HAP-1 (cell line): ENCODE measurements at regions not wholly inside any gene's neighbourhood (a gene's known extent, or its start where the extent isn't known, plus 50 kb on each side); places are given as distances from the start of the nearest gene placed in this dataset.

Source experiments
- DNase-seq, 2 experiments: peaks; one replicate each; pipeline ENCODE4 v3.0.0-alpha.2; 2016 to 2020; ENCODE audit warnings: low spot score in 2 of 2
- H3K27me3 ChIP-seq: fragments of 250-450 bp; sonication (Bioruptor Pico); 2 replicates; pipeline ENCODE4 v1.5.1; 2020; ENCODE audit warnings: low read depth, mild to moderate bottlenecking, moderate library complexity
- H3K36me3 ChIP-seq: fragments of 250-450 bp; sonication (Bioruptor Pico); replicated peaks from 2 replicates; pipeline ENCODE4 v1.5.1; 2020; ENCODE audit warnings: mild to moderate bottlenecking
- H3K4me1 ChIP-seq: fragments of 250-450 bp; sonication (Bioruptor Pico); 2 replicates; pipeline ENCODE4 v1.5.1; 2020; ENCODE audit warnings: mild to moderate bottlenecking
- H3K4me3 ChIP-seq: fragments of 250-450 bp; sonication (Bioruptor Pico); 2 replicates; pipeline ENCODE4 v1.5.1; 2020; ENCODE audit warnings: mild to moderate bottlenecking, moderate library complexity
- H3K9me3 ChIP-seq: fragments of 250-450 bp; sonication (Bioruptor Pico); 2 replicates; pipeline ENCODE4 v1.5.1; 2020; ENCODE audit warnings: mild to moderate bottlenecking, moderate library complexity
- in situ Hi-C: fragments of 300-500 bp; cut with MboI; formaldehyde crosslinking; loops from 3 replicates; pipeline ENCODE4 v1.14.3; 2020; ENCODE audit warnings: low sequenced_read_pairs, inconsistent platforms, mixed read lengths

- H3K9me3 ChIP-seq: no peaks in the 10 kb centered on the region
- no peaks in the 10 kb centered on the region for H3K36me3 ChIP-seq
- in situ Hi-C loops: no loop called here
- no peak overlapping the region for H3K4me3 ChIP-seq
- no peaks in the 10 kb centered on the region for H3K4me1 ChIP-seq
- no peaks in the 10 kb centered on the region for H3K27me3 ChIP-seq
- no peak for DNase-seq
These were observed 155.0 kb upstream of the SLC8A1 start for GRCh38 chr2:40606862-40607261.

- H3K4me3 ChIP-seq: no peak overlapping the region
- H3K27me3 ChIP-seq: no peaks in the 10 kb centered on the region
- no peak for DNase-seq
- H3K9me3 ChIP-seq: no peaks in the 10 kb centered on the region
- in situ Hi-C loops: no loop called here
- no peaks in the 10 kb centered on the region for H3K36me3 ChIP-seq
- no peaks in the 10 kb centered on the region for H3K4me1 ChIP-seq
These were observed 159.3 kb upstream of the SLC8A1 start for GRCh38 chr2:40611196-40611595.

- no peak for DNase-seq
- Histone ChIP-seq H3K36me3 (no peaks in the 10 kb centered on the region), H3K4me1 (no peaks in the 10 kb centered on the region), H3K27me3 (no peaks in the 10 kb centered on the region; the same call in 1 of the 2 replicates), H3K9me3 (no peaks in the 10 kb centered on the region), H3K4me3 (no peak overlapping the region)
- in situ Hi-C loops: no loop called here
These were observed 174.0 kb upstream of the SLC8A1 start for GRCh38 chr2:40625849-40626248.

GRCh38 chr2:40628556-40628955, 176.7 kb upstream of the SLC8A1 start:
- Histone ChIP-seq H3K36me3 (no peaks in the 10 kb centered on the region), H3K27me3 (no peaks in the 10 kb centered on the region; the same call in 1 of the 2 replicates), H3K4me3 (no peak overlapping the region), H3K9me3 (no peaks in the 10 kb centered on the region), H3K4me1 (no peaks in the 10 kb centered on the region)
- in situ Hi-C loops: no loop called here
- no peak for DNase-seq

- Histone ChIP-seq H3K9me3 (no peaks in the 10 kb centered on the region), H3K4me1 (no peaks in the 10 kb centered on the region)
- in situ Hi-C loops: no loop called here
These were observed 178.0 kb upstream of the SLC8A1 start for GRCh38 chr2:40629768-40630434.

DNA sequence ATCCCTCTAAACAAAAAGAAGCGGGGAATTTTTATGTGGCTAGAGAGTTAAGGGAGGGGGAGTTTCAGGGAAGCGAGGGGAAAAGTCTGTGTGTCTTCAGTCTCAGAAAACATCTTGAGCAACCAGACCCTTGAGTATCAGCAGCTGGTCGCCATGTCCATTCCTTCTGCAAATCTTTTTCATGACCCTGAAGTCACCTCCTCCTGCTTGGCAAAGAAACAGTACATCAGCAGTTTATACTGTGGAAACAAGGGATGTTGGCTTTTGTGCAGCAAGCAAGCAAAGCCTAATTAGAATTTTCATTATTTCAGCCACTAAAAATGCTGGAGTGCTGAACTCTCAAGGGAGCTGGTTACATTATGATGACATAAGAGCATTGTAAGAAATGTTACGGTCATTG, 187.4 kb upstream of the SLC8A1 start:
- no peaks in the 10 kb centered on the region for H3K36me3 ChIP-seq
- in situ Hi-C loops: no loop called here
- no peaks in the 10 kb centered on the region for H3K4me1 ChIP-seq
- no peaks in the 10 kb centered on the region for H3K9me3 ChIP-seq
- H3K27me3 ChIP-seq: peaks cover 4% of the 10 kb centered on the region; the same call in 1 of the 2 replicates
- no peak for DNase-seq
- no peak overlapping the region for H3K4me3 ChIP-seq

More at GRCh38 chr2:40629768-40630434, 178.0 kb upstream of the SLC8A1 start:
- Histone ChIP-seq H3K36me3 (no peaks in the 10 kb centered on the region), H3K27me3 (no peaks in the 10 kb centered on the region; the same call in 1 of the 2 replicates), H3K4me3 (no peak overlapping the region)
- no peak for DNase-seq

DNA sequence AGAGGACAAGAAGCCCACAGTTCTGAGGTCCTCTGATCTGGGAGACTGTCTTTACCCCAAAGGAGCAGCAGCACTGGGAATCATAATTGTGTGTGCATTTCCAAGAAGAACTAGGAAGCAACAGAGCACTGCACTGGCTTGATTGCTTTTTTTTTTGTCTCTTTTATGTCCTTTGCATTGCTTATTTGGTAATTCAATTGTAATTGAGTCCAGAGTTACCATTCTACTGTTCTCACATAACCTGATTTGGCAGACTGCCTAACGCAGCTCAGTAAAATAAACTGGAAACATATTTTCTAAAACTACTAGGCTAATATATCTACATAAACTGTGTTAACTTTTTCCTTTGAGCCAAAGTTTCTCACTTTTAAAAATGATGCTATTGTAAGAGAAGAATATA, 190.3 kb upstream of the SLC8A1 start:
- H3K36me3 ChIP-seq: no peaks in the 10 kb centered on the region
- peaks cover 9% of the 10 kb centered on the region for H3K27me3 ChIP-seq
- H3K4me1 ChIP-seq: no peaks in the 10 kb centered on the region
- in situ Hi-C loops: no loop called here
- H3K4me3 ChIP-seq: no peak overlapping the region
- H3K9me3 ChIP-seq: no peaks in the 10 kb centered on the region
- no peak for DNase-seq

GRCh38 chr2:40642726-40643125, 190.8 kb upstream of the SLC8A1 start:
- in situ Hi-C loops: no loop called here
- Histone ChIP-seq H3K27me3 (peaks cover 9% of the 10 kb centered on the region), H3K4me1 (no peaks in the 10 kb centered on the region), H3K36me3 (no peaks in the 10 kb centered on the region), H3K4me3 (no peak overlapping the region), H3K9me3 (no peaks in the 10 kb centered on the region)
- DNase-seq: no peak

DNA sequence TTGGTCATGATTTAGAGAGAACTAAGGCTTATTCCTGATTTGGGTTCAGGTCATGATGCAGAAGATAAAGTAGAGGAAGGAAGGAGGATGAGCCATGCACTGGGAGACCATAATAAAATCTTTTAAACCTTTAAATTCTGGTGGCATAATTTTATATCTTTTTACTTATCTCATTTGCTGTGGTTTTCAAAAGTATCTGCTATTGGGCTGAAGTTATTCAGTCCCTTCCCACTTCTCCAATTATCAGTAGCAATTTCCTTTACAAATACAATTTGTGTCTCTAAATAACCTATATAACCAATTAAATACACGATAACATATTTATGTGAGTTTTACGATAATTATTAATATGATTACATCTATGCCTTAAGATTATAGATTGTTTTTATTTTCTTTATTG, 194.8 kb upstream of the SLC8A1 start:
- Histone ChIP-seq H3K9me3 (no peaks in the 10 kb centered on the region), H3K36me3 (no peaks in the 10 kb centered on the region)
- in situ Hi-C loops: no loop called here

GRCh38 chr2:40652155-40652554, 200.3 kb upstream of the SLC8A1 start:
- no peak for DNase-seq
- H3K9me3 ChIP-seq: no peaks in the 10 kb centered on the region
- no peak overlapping the region for H3K4me3 ChIP-seq
- in situ Hi-C loops: no loop called here
- H3K27me3 ChIP-seq: no peaks in the 10 kb centered on the region; the same call in 1 of the 2 replicates
- H3K4me1 ChIP-seq: no peaks in the 10 kb centered on the region
- H3K36me3 ChIP-seq: no peaks in the 10 kb centered on the region

More for the DNA sequence above, 194.8 kb upstream of the SLC8A1 start:
- DNase-seq: no peak
- no peaks in the 10 kb centered on the region for H3K4me1 ChIP-seq
- no peak overlapping the region for H3K4me3 ChIP-seq
- peaks cover 5% of the 10 kb centered on the region for H3K27me3 ChIP-seq

DNA sequence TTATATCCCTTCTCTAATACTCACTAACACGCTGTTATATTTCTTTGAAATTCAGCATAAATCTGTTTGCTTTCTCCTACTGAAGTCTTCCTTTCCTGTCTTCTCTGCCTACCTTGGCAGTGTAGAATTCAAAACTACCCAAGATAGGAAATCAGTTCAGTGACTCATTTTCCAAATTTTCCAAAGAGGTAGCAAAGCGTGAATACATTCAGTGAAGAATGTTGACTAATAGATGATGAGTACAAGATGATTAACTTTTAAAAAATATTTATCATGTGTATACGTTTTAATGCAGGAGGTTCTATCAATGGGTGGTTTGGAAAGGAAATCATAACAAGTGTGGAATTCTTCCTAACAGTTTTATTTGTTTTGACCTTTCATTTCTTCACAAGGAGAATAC, 201.9 kb upstream of the SLC8A1 start:
- Histone ChIP-seq H3K4me3 (no peak overlapping the region), H3K4me1 (no peaks in the 10 kb centered on the region), H3K27me3 (no peaks in the 10 kb centered on the region; the same call in 1 of the 2 replicates), H3K9me3 (no peaks in the 10 kb centered on the region), H3K36me3 (no peaks in the 10 kb centered on the region)
- no peak for DNase-seq
- in situ Hi-C loops: no loop called here

DNA sequence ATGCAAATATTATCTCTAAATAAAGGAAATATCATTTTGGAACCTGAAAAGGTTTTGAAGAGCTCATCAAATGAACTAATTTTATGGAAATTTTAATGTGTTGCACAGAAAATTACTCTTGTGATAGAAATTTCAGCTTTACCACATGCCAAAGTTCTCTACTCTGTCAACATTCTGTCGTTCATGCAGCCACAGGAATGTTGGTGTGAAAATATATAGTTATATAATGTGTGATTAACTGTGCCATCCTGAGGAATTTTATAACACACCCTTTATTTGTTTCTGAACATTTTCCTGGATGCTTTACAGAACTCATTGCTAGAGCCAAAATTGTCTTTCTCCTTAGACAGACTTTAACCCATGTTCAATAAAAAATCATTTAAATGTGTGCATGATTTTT, 202.5 kb upstream of the SLC8A1 start:
- Histone ChIP-seq H3K4me3 (no peak overlapping the region), H3K27me3 (no peaks in the 10 kb centered on the region), H3K4me1 (no peaks in the 10 kb centered on the region), H3K9me3 (no peaks in the 10 kb centered on the region), H3K36me3 (no peaks in the 10 kb centered on the region)
- in situ Hi-C loops: no loop called here
- DNase-seq: no peak

DNA sequence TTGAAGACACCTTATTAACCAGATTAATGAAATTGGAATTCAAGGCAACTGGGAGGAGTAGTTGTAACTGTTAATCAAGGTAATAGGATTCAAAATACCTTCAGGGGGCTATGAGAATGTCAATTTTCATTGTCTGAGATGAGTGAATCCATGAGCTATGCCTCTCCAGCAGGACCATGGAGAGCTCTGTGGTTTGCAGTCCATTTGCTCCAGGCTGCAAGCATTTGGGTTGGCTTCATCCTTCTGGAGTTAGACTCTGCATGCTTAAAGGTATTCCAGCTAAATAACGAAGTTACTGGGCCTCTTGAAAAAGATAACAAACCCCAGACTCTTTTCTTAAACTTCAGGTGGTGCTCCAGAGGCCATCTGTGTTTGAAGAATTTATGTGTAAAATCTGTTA, 207.1 kb upstream of the SLC8A1 start:
- no peak for DNase-seq

DNA sequence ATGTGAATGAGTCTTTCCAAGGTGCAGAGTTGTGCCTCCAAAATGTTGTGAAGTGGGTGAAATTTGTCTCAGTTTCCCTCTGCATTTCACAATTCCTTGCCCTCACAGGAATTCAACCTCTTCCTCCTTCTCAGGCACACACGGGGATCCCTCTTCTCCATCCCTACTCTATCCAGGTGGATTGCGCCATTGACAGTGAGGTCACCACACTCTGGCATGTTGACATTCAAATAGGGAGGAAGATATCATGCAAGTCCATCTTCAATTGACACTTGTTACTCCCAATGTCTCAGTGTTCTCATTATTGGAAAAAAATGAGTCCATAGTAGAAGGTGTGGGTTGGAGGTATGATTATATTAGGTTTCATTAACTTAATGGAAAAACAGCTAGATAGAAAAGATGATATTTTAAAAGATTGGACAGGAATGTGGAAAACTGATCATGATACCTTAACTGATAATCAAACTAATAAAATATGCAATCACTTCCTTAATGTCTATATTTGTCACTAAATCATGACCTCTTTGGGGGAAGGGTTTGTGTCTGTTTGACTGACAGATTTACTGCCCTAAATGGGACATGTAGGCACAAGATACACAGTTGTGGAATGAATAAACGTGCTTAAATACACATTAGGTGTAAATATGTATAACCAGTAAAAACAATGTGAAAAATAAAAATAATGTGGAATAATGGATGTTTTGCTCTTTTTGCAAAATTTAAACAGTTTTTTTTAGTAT, 213.8 kb upstream of the SLC8A1 start:
- Histone ChIP-seq H3K27me3 (peaks cover 8% of the 10 kb centered on the region), H3K4me3 (no peak overlapping the region), H3K36me3 (no peaks in the 10 kb centered on the region), H3K4me1 (no peaks in the 10 kb centered on the region), H3K9me3 (no peaks in the 10 kb centered on the region)
- in situ Hi-C loops: no loop called here
- no peak for DNase-seq

More for the DNA sequence above, 207.1 kb upstream of the SLC8A1 start:
- Histone ChIP-seq H3K9me3 (no peaks in the 10 kb centered on the region), H3K27me3 (peaks cover 8% of the 10 kb centered on the region), H3K4me1 (no peaks in the 10 kb centered on the region), H3K36me3 (no peaks in the 10 kb centered on the region), H3K4me3 (no peak overlapping the region)
- in situ Hi-C loops: no loop called here
